HG03460 (cell line): ENCODE measurements at regions not wholly inside any gene's neighbourhood (a gene's known extent, or its start where the extent isn't known, plus 50 kb on each side); places are given as distances from the start of the nearest gene placed in this dataset.
"Not testable (repeated sequence)": the region's sequence is repeated elsewhere in the genome, so short reads cannot be mapped to it uniquely, and the experiment has no call there.

ENCODE experiments used
- ATAC-seq: cut with Tn5 transposase; IDR thresholded peaks from one replicate; pipeline ENCODE4 v1.9.1; 2021; ENCODE audit not compliant: unreplicated experiment

DNA sequence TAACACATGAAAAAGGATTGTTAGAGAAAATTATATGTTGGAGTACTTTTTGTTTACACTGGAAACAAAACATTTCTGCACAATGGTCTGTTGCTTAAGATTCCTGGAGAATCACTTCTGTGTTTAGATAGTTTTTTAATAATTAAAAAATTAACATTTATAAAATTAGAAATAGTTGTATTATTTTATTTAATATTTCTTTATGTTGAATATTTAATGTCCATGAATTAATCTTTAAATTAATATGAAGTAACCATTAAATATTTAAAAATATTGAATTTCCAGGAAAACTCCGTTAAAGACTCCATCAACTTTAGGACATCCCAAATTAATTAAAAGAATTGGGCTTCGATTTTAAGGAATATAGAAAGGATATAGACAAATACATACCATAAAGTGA, 797.1 kb upstream of the GALNTL6 start:
- ATAC-seq = no peak

GRCh38 chr4:171015441-171015840, 797.8 kb upstream of the GALNTL6 start:
- ATAC-seq = no peak

GRCh38 chr4:171007618-171008390, 805.4 kb upstream of the GALNTL6 start:
- no peak for ATAC-seq

- no peak for ATAC-seq
Measured at GRCh38 chr4:171002246-171002645, 811.0 kb upstream of the GALNTL6 start.

DNA sequence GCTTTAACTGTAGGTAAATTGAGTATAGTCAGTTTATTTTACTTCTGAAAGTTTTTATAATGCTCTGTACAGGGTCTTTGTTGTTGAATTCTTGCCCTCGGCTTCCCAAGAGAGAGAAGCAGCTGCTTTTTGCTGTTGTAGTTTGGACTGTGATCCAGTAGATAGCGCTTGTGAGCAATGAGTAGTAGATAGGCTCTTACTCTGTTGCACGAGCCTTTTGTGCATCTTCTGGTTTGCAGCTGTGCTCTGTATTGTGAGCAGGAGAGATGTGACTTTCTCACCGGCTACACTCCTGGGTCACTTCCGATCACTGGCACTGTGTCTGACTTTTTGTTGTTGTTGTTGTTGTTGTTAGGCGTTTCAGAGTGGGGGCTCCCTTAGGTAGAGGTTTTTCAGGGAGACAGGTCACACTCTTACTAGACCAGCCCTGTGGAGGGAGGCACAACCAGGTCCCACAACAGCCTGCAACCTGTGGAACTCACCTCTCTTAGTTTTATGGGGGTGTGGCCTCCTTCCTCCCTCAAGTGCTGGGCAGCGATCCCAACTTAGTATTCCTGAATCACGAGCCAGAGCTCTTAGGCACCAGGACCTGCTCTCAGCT, 822.1 kb upstream of the GALNTL6 start:
- ATAC-seq = peak; percentile 81

DNA sequence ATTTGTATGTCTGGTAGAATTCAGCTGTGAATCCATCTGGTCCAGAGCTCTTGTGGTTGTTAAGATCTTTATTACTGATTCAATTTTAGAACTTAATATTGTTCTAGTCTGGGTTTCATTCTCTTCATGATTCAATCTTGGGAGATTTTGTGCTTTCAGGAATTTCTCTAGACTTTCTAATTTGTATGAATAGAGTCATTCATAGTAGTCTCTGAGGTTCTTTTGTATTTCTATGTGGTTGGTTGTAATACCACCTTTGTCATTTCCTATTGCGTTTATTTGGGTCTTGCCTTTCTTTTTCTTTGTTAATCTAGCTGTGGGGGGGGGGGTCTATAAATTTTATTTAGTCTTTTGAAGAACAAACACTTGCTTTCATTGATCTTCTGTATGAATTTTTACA, 824.8 kb upstream of the GALNTL6 start:
- ATAC-seq = no peak

- no peak for ATAC-seq
Measured at GRCh38 chr4:170979736-170980135, 833.5 kb upstream of the GALNTL6 start.

DNA sequence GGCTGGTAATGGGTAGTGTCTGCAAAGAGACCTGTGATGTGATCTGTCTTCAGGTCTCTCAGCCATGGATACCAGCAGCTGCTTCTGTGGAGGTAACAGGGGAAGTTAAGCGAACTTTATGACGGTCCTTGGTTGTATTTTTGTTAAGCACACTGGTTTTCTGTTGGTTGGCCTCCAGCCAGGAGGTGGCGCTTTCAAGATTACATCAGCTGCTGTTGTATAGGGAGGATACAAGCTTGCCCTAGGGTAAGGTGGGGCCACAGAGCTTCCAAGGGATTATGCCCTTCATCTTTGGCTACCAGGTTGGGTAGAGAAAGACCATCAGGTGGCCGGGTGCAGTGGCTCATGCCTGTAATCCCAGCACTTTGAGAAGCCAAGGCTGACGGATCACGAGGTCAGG, 834.2 kb upstream of the GALNTL6 start:
- ATAC-seq = no peak

DNA sequence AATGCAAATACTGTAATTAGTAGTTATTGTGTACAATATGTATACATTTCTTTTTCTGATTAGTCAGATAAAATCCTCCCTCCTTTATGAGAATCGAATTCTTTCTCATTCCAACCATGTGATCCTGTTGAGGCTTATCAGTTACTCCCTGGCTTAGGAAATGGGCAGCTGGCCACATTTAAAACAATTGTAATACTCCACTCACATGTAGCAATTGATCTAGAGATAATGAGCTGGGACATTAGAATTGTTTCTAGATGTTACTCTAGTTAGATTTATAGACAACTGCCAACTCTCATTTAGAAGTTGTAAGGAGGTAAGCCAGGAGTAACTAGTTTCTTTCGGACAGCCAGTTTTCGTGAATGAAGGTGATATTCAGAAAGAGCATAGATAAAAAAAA, 859.3 kb upstream of the AADAT start:
- no peak for ATAC-seq

- ATAC-seq = no peak
Measured at GRCh38 chr4:170940043-170940724, 850.4 kb upstream of the AADAT start.

DNA sequence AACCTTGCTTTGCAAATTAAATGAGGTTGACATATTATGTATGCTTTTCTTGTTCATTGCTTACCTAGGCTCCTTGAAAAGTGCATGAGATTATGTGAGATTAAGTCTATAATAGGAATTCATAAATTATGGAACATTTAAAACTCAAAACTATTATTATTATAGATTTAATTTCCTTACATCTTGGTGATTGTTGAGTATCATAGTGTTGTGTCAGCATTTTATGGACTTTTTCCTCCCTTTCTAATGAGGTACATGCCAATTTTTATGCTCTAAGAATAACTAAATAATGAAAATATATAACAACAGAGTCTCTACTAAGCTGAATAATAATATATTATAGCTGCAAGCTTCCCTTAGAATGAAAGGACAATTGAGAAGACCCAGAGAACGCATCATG, 848.8 kb upstream of the AADAT start:
- ATAC-seq = no peak

- ATAC-seq = no peak
Measured at GRCh38 chr4:170931321-170931720, 841.6 kb upstream of the AADAT start.

GRCh38 chr4:170888660-170889059, 798.9 kb upstream of the AADAT start:
- ATAC-seq = no peak

DNA sequence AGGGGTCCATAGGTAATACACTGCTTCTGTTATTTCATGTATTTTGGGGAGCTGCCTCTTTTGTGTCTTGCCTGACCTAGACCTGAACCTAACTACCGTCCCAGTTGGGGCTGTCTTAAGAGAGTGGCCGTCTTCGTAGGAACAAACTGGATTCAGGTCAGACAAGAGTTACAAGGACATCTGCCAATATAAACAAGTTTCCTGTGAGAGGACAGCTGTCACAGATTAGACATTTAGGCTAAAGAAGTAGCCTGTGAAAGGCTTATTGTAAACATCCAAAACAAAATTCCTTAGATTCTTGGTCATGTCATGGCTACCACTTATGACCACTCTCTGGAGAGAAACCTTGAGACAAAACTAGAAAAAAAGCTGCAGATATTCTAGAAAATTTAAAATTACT, 797.6 kb upstream of the AADAT start:
- ATAC-seq = no peak

GRCh38 chr4:170884969-170885570, 795.3 kb upstream of the AADAT start:
- ATAC-seq = no peak

- not testable (repeated sequence) for ATAC-seq
Measured at GRCh38 chr4:170881646-170882045, 791.9 kb upstream of the AADAT start.

DNA sequence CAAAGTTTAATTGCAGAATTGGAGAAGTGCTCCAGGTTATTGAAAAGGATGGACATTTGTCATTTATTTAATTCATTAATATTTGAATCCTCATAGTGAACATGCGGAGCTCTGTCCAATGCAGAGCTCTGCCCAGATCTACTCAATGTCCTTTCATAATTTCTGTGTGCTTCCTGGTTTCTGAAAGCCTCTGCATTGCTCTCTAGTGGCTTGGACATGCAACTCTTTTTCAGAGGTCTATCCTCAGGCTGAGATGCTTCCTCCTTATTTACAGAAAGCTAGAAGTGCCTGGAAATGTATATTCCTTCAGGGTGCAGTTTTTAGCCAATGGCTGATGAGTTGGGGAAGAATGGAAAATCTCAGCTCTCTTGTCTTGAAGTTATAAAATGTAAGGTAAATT, 786.1 kb upstream of the AADAT start:
- ATAC-seq = no peak

DNA sequence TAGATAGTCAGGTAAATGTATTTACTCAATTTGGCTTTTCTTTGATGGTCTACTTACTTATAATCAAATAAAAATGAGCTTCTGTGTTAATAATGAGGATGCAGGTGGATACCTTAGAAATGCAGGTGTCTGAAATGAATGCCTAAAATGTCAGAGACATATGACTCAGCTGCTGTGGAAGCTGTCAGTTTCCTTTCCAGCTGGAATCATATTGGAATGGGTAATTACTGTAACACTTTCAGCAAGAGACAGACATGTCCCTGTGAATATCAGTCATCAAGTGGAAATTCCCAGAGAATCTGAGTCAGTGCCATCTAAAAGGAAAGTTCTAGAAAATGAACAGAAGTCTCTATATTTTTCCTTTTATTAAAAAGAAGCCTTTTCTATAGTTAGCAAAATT, 783.0 kb upstream of the AADAT start:
- ATAC-seq = no peak

DNA sequence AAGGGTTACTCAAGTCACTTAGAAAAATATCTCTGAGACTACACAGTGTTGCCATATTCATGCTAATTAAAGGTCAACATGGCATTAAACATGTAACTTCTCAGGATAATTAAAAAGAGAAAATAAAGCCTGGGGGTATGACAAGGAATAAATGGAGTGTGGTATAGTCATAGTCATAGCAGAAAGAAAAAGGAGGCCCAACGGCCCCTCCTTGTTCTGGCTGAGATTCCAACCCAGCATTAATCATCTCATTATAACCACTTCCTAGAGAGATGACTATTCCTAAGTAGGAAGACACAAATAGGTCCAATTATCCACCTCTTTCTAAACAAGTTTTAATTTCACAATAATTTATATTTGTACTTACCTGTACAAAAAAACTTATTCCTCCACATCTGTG, 778.4 kb upstream of the AADAT start:
- no peak for ATAC-seq

GRCh38 chr4:170854097-170854496, 764.3 kb upstream of the AADAT start:
- no peak for ATAC-seq

DNA sequence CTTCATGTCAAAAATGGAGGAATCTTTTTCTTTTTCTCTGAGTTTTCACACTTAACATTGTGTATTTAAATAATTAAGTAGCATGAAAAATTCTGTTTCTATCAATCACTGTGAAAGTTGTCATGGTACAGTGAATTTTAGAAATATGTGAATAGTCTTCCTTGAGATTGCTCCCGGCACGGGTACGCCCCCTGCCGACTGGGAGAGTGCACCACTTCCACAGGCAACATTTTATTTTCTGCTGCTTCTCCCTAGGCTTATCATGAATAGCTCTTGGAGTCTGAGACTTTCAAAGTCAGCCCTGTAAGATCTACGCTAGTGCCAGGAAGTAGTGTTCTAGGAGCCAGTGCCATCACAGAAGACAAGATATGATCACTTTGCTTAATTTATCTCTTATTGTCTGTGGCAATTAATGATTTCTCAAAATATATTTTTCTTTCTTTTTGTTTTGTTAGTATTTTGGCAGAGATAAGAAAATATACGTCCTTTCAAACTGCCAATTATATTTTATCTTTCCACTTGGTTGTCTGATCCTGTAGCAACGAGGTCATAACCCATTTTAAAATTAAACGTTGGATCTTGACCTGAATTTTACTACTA, 763.8 kb upstream of the AADAT start:
- peak; percentile 88 for ATAC-seq
